GM21447 (cell line): ENCODE measurements at regions not wholly inside any gene's neighbourhood (a gene's known extent, or its start where the extent isn't known, plus 50 kb on each side); places are given as distances from the start of the nearest gene placed in this dataset.

Source experiments
- ATAC-seq: cut with Tn5 transposase; IDR thresholded peaks from one replicate; pipeline ENCODE4 v1.9.1; 2021; ENCODE audit not compliant: unreplicated experiment

- no peak for ATAC-seq
These were observed 439.0 kb upstream of the CDH4 start for GRCh38 chr20:60813066-60813465.

- no peak for ATAC-seq
These were observed 436.4 kb upstream of the CDH4 start for GRCh38 chr20:60815656-60816055.

- no peak for ATAC-seq
These were observed 435.2 kb upstream of the CDH4 start for GRCh38 chr20:60816901-60817300.

- no peak for ATAC-seq
These were observed 434.2 kb upstream of the CDH4 start for GRCh38 chr20:60817891-60818290.

- ATAC-seq, result no peak
These were observed 432.6 kb upstream of the CDH4 start for GRCh38 chr20:60819511-60819910.

GRCh38 chr20:60820149-60820548, 431.9 kb upstream of the CDH4 start:
- ATAC-seq, result no peak

- no peak for ATAC-seq
These were observed 431.1 kb upstream of the CDH4 start for GRCh38 chr20:60820918-60821317.

- ATAC-seq, result no peak
These were observed 429.1 kb upstream of the CDH4 start for GRCh38 chr20:60822699-60823607.

GRCh38 chr20:60835876-60836275, 416.2 kb upstream of the CDH4 start:
- ATAC-seq, result no peak

GRCh38 chr20:60837173-60837770, 414.8 kb upstream of the CDH4 start:
- ATAC-seq, result no peak

- no peak for ATAC-seq
These were observed 413.8 kb upstream of the CDH4 start for GRCh38 chr20:60838297-60838696.

- ATAC-seq, result no peak
These were observed 411.1 kb upstream of the CDH4 start for GRCh38 chr20:60840971-60841370.

- ATAC-seq, result no peak
These were observed 406.9 kb upstream of the CDH4 start for GRCh38 chr20:60845146-60845545.

- ATAC-seq, result no peak
These were observed 400.0 kb upstream of the CDH4 start for GRCh38 chr20:60851826-60852704.

- no peak for ATAC-seq
These were observed 394.4 kb upstream of the CDH4 start for GRCh38 chr20:60857708-60858107.

- ATAC-seq, result no peak
These were observed 389.5 kb upstream of the CDH4 start for GRCh38 chr20:60862601-60863000.

GRCh38 chr20:60863548-60863947, 388.5 kb upstream of the CDH4 start:
- no peak for ATAC-seq

- no peak for ATAC-seq
These were observed 384.5 kb upstream of the CDH4 start for GRCh38 chr20:60867589-60867988.

GRCh38 chr20:60868316-60868891, 383.7 kb upstream of the CDH4 start:
- no peak for ATAC-seq

- no peak for ATAC-seq
These were observed 383.0 kb upstream of the CDH4 start for GRCh38 chr20:60869087-60869486.

- ATAC-seq, result no peak
These were observed 382.4 kb upstream of the CDH4 start for GRCh38 chr20:60869625-60870024.
